Sigmoid colon (tissue), 4 donors: ENCODE measurements at regions not wholly inside any gene's neighbourhood (a gene's known extent, or its start where the extent isn't known, plus 50 kb on each side); places are given as distances from the start of the nearest gene placed in this dataset.

Experiments
- EP300 ChIP-seq, 4 donors: sonication (generic); formaldehyde crosslinking; IDR thresholded peaks; one replicate each; pipeline ENCODE4 v1.6.1; 2017; ENCODE audit warnings: antibody characterized with exemption in 4 of 4
- POLR2A ChIP-seq, 2 donors: fragments of 450-650 bp; IDR thresholded peaks; one replicate each; pipeline ENCODE4 v1.6.1; 2016; ENCODE audit warnings: antibody characterized with exemption in 2 of 2, mild to moderate bottlenecking in 2 of 2, moderate library complexity in 2 of 2
- POLR2AphosphoS5 ChIP-seq, 4 donors: sonication (generic); formaldehyde crosslinking; IDR thresholded peaks; one replicate each; pipeline ENCODE4 v1.6.1; 2017; ENCODE audit warnings: antibody characterized with exemption in 4 of 4
- TF ChIP-seq, protein P1 (sequence below), 4 experiments: fragments of 450-650 bp in 3 of 4; fragments of 200-600 bp in 1 of 4; IDR thresholded peaks; one replicate each; pipeline ENCODE4 v1.5.1; 2016 to 2019; ENCODE audit warnings: antibody characterized with exemption in 4 of 4, mild to moderate bottlenecking in 3 of 4, moderate library complexity in 2 of 4

GRCh38 chr5:171603591-171603990 is 182.0 kb upstream of the SMIM23 start:
- TF ChIP-seq POLR2AphosphoS5 (IDR thresholded peaks at IDR 0.05) = no peak
- TF ChIP-seq, protein P1, sequence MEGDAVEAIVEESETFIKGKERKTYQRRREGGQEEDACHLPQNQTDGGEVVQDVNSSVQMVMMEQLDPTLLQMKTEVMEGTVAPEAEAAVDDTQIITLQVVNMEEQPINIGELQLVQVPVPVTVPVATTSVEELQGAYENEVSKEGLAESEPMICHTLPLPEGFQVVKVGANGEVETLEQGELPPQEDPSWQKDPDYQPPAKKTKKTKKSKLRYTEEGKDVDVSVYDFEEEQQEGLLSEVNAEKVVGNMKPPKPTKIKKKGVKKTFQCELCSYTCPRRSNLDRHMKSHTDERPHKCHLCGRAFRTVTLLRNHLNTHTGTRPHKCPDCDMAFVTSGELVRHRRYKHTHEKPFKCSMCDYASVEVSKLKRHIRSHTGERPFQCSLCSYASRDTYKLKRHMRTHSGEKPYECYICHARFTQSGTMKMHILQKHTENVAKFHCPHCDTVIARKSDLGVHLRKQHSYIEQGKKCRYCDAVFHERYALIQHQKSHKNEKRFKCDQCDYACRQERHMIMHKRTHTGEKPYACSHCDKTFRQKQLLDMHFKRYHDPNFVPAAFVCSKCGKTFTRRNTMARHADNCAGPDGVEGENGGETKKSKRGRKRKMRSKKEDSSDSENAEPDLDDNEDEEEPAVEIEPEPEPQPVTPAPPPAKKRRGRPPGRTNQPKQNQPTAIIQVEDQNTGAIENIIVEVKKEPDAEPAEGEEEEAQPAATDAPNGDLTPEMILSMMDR (IDR thresholded peaks at IDR 0.05) = no peak
- no peak for TF ChIP-seq POLR2A (IDR thresholded peaks at IDR 0.05)
- TF ChIP-seq EP300 (IDR thresholded peaks at IDR 0.05) = no peak
